ENCODE measurements at regions not wholly inside any gene's neighbourhood (a gene's known extent, or its start where the extent isn't known, plus 50 kb on each side); places are given as distances from the start of the nearest gene placed in this dataset.
"Not testable (repeated sequence)": the region's sequence is repeated elsewhere in the genome, so short reads cannot be mapped to it uniquely, and the experiment has no call there.

- not testable (repeated sequence) for DNase-seq (ENCODE audit: low read depth in 2 of 2)
Measured at GRCh38 chr5:53268241-53268640, 158.7 kb upstream of the MOCS2 start.

- DNase-seq (ENCODE audit: low read depth in 2 of 2), result no peak
Measured at GRCh38 chr5:53275666-53276065, 166.1 kb upstream of the MOCS2 start.

- DNase-seq (ENCODE audit: low read depth in 2 of 2), result no peak
Measured at GRCh38 chr5:53276825-53277224, 167.3 kb upstream of the MOCS2 start.

- peak in 1 of 2 donors; percentile 7 for DNase-seq (ENCODE audit: low read depth in 2 of 2)
Measured at GRCh38 chr5:53277491-53277890, 167.9 kb upstream of the MOCS2 start.

GRCh38 chr5:53287573-53287972 is 178.0 kb upstream of the MOCS2 start:
- no peak for DNase-seq (ENCODE audit: low read depth in 2 of 2)

GRCh38 chr5:53288511-53288910 is 179.0 kb upstream of the MOCS2 start:
- no peak for DNase-seq (ENCODE audit: low read depth in 2 of 2)

- DNase-seq (ENCODE audit: low read depth in 2 of 2), result no peak
Measured at GRCh38 chr5:53291047-53291446, 181.5 kb upstream of the MOCS2 start.

- DNase-seq (ENCODE audit: low read depth in 2 of 2), result no peak
Measured at GRCh38 chr5:53291528-53291927, 182.0 kb upstream of the MOCS2 start.

- no peak for DNase-seq (ENCODE audit: low read depth in 2 of 2)
Measured at GRCh38 chr5:53298841-53299240, 181.6 kb upstream of the FST start.

GRCh38 chr5:53302529-53302928 is 177.9 kb upstream of the FST start:
- DNase-seq (ENCODE audit: low read depth in 2 of 2), result no peak

- peak in 1 of 2 donors; percentile 46 for DNase-seq (ENCODE audit: low read depth in 2 of 2)
Measured at GRCh38 chr5:53303105-53303504, 177.3 kb upstream of the FST start.

- DNase-seq (ENCODE audit: low read depth in 2 of 2), result not testable (repeated sequence)
Measured at GRCh38 chr5:53305316-53305715, 175.1 kb upstream of the FST start.

GRCh38 chr5:53309653-53310052 is 170.8 kb upstream of the FST start:
- DNase-seq (ENCODE audit: low read depth in 2 of 2), result no peak

- no peak for DNase-seq (ENCODE audit: low read depth in 2 of 2)
Measured at GRCh38 chr5:53311681-53312080, 168.7 kb upstream of the FST start.

GRCh38 chr5:53313145-53313544 is 167.3 kb upstream of the FST start:
- no peak for DNase-seq (ENCODE audit: low read depth in 2 of 2)

- no peak for DNase-seq (ENCODE audit: low read depth in 2 of 2)
Measured at GRCh38 chr5:53318303-53318702, 162.1 kb upstream of the FST start.

GRCh38 chr5:53319315-53319714 is 161.1 kb upstream of the FST start:
- no peak for DNase-seq (ENCODE audit: low read depth in 2 of 2)

GRCh38 chr5:53321073-53321472 is 159.4 kb upstream of the FST start:
- DNase-seq (ENCODE audit: low read depth in 2 of 2), result no peak

GRCh38 chr5:53321721-53322120 is 158.7 kb upstream of the FST start:
- no peak for DNase-seq (ENCODE audit: low read depth in 2 of 2)

GRCh38 chr5:53322257-53322656 is 158.2 kb upstream of the FST start:
- DNase-seq (ENCODE audit: low read depth in 2 of 2), result no peak

- no peak for DNase-seq (ENCODE audit: low read depth in 2 of 2)
Measured at GRCh38 chr5:53323511-53323910, 156.9 kb upstream of the FST start.

GRCh38 chr5:53323943-53324642 is 156.3 kb upstream of the FST start:
- peak in 1 of 2 donors; percentile 3 for DNase-seq (ENCODE audit: low read depth in 2 of 2)

- DNase-seq (ENCODE audit: low read depth in 2 of 2), result no peak
Measured at GRCh38 chr5:53326424-53327153, 153.8 kb upstream of the FST start.
